ENCODE measurements at regions not wholly inside any gene's neighbourhood (a gene's known extent, or its start where the extent isn't known, plus 50 kb on each side); places are given as distances from the start of the nearest gene placed in this dataset.

DNA sequence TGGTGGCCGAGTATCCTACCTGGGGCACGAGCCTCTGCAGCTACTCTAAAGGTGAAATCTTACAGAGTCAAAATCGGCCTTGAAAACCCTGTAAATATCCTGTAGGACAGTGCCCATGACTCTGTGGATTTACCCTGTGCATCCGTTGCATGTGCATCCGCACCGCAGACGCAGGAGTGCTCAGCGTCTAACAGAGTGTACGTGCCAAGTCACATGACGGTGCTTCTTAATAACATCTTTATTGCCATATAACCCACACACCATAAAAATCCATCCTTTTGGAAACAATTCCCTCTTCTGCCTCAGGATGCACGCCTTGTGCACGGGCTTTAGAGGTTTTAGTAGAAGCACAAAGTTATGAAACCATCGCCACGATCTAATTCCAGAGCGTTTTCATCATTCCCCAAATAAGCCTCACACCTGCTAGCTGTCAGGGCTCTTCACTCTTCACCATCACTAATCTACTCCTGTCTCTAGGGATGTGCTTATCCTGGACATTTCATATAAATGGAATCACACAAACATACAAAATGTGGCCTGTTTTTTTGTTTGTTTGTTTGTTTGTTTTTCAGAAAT, 384.5 kb upstream of the SULF2 start:
- H3K9me3 ChIP-seq (replicated peaks; ENCODE audit: control insufficient read depth, insufficient read depth, low read length), result no peaks in the 10 kb centered on the region
- no peaks in the 10 kb centered on the region for H3K36me3 ChIP-seq (ENCODE audit: control insufficient read depth in 2 of 2, insufficient read depth in 2 of 2, low read length in 1 of 2)
- H3K27ac ChIP-seq (ENCODE audit: control insufficient read depth, insufficient read depth), result no peak overlapping the region
- DNase-seq (ENCODE audit: low read depth, low spot score), result no peak
- H3K79me2 ChIP-seq (ENCODE audit: control insufficient read depth, insufficient read depth, low read length), result no peaks in the 10 kb centered on the region
- FAIRE-seq, result no peak
- no peak overlapping the region for H3K4me3 ChIP-seq
- no peak overlapping the region for H3K9ac ChIP-seq (ENCODE audit: control insufficient read depth, insufficient read depth, low read length)
- ChIA-PET SMC1A (ENCODE audit: uncharacterized antibody, unreplicated experiment) (no interaction called here), POLR2A (no interaction called here), RAD21 (ENCODE audit: unreplicated experiment) (interaction anchor here (1.1 kb wide), 1 partner anchor 451 kb away, joined by 3 read pairs; no protein-coding TSS in a partner anchor), CTCF (interaction anchor here (1.5 kb wide), 1 partner anchor 21 kb away, joined by 3 read pairs; no protein-coding TSS in a partner anchor)
- 50% methylated on average over 15 of the region's 15 CpGs for WGBS (ENCODE audit: insufficient coverage, insufficient replicate concordance, low lambda C conversion rate, missing lambda C conversion rate)
- intact Hi-C loops (cut with micrococcal nuclease; ENCODE audit: unreplicated experiment) (no loop called here), in situ Hi-C loops (cut with MboI) (no loop called here)
- H4K20me1 ChIP-seq (ENCODE audit: control insufficient read depth, insufficient read depth), result no peaks in the 10 kb centered on the region
- peaks cover 0 to 2% of the 10 kb centered on the region in 2 experiments; a peak in 3 of 4 replicates for H3K27me3 ChIP-seq (replicated peaks in 1 of 2; ENCODE audit: control insufficient read depth in 2 of 2, insufficient read depth in 2 of 2, low read length in 1 of 2)
- H3K4me2 ChIP-seq (ENCODE audit: control insufficient read depth, insufficient read depth), result no peak overlapping the region
- no peaks in the 10 kb centered on the region for H3K4me1 ChIP-seq (ENCODE audit: control insufficient read depth, insufficient read depth, low read length)
- no TSS peak for BruUV-seq (replicated peaks)
- H2AFZ ChIP-seq (ENCODE audit: control insufficient read depth, low read depth, low read length), result no peak overlapping the region
- TF ChIP-seq MEF2B (IDR thresholded peaks at IDR 0.05; ENCODE audit: partially characterized antibody, poor library complexity, severe bottlenecking) (no peak), HDGF (IDR thresholded peaks at IDR 0.05) (no peak)
- no peak for ATAC-seq

DNA sequence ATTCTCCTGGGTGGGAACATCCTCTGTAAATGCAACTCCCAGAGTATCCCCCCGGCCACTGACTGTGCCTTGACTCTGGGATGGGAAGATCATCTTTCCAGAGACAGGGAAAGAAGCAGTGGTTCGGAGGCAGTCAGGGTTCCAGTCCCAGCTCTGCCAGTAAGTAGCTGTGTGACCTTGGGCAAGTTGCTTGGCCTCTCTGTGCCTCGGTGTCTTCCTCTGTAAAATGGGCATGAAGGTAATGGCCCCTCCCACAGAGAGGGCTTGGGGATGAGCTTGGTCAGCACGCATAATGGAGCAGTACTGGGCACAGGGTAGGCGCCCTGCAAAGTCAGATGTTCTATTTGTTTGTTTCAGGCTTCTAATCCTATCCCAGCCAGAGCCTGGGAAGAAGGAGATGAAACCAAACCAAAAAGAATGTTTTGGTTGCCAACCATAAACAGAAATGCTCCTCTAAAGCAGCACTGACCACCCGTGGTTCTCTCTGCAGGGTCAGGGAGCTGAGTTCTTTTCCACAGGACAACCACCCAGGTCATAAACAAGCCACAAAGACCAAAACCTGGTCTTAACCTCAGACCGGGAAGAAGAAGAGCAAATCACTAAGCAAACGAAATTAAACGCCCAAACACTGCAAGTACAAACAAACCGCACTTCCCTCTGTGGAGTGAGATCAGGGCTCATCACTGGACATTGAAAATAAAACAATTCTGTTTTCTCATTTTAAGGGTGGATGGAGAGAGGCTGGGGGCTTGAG, 381.0 kb upstream of the SULF2 start:
- intact Hi-C loops (cut with micrococcal nuclease; ENCODE audit: unreplicated experiment), result no loop called here
- SMC1A ChIA-PET (ENCODE audit: uncharacterized antibody, unreplicated experiment), result no interaction called here
- WGBS (ENCODE audit: insufficient coverage, insufficient replicate concordance, low lambda C conversion rate, missing lambda C conversion rate), result 10% methylated on average over 10 of the region's 10 CpGs
- POLR2A ChIA-PET, result no interaction called here
- RAD21 ChIA-PET (ENCODE audit: unreplicated experiment), result interaction anchor here (1.1 kb wide), 1 partner anchor 454 kb away, joined by 3 read pairs; no protein-coding TSS in a partner anchor
- TF ChIP-seq GATAD2B (conservative IDR thresholded peaks at IDR 0.05; ENCODE audit: low read depth) (no peak), YBX1 (IDR thresholded peaks at IDR 0.05) (no peak), ATF7 (IDR thresholded peaks at IDR 0.05; ENCODE audit: low read depth) (no peak), ELK1 (IDR thresholded peaks at IDR 0.05; ENCODE audit: low read depth, low read length) (no peak), LARP7 (IDR thresholded peaks at IDR 0.05) (no peak), BACH1 (IDR thresholded peaks at IDR 0.05; ENCODE audit: borderline replicate concordance) (no peak), MXI1 (IDR thresholded peaks at IDR 0.05; ENCODE audit: low read depth, low read length) (no peak)
- TF ChIP-seq, protein P1, sequence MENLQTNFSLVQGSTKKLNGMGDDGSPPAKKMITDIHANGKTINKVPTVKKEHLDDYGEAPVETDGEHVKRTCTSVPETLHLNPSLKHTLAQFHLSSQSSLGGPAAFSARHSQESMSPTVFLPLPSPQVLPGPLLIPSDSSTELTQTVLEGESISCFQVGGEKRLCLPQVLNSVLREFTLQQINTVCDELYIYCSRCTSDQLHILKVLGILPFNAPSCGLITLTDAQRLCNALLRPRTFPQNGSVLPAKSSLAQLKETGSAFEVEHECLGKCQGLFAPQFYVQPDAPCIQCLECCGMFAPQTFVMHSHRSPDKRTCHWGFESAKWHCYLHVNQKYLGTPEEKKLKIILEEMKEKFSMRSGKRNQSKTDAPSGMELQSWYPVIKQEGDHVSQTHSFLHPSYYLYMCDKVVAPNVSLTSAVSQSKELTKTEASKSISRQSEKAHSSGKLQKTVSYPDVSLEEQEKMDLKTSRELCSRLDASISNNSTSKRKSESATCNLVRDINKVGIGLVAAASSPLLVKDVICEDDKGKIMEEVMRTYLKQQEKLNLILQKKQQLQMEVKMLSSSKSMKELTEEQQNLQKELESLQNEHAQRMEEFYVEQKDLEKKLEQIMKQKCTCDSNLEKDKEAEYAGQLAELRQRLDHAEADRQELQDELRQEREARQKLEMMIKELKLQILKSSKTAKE (IDR thresholded peaks at IDR 0.05; ENCODE audit: low read depth, poor library complexity, severe bottlenecking), result no peak
- no peak overlapping the region for H3K4me3 ChIP-seq
- no peaks in the 10 kb centered on the region; a peak in 2 of 4 replicates for H3K27me3 ChIP-seq (replicated peaks in 1 of 2; ENCODE audit: control insufficient read depth in 2 of 2, insufficient read depth in 2 of 2, low read length in 1 of 2)
- H3K79me2 ChIP-seq (ENCODE audit: control insufficient read depth, insufficient read depth, low read length), result no peaks in the 10 kb centered on the region
- no peak overlapping the region for H3K4me2 ChIP-seq (ENCODE audit: control insufficient read depth, insufficient read depth)
- H3K4me1 ChIP-seq (ENCODE audit: control insufficient read depth, insufficient read depth, low read length), result no peaks in the 10 kb centered on the region
- no peak overlapping the region for H2AFZ ChIP-seq (ENCODE audit: control insufficient read depth, low read depth, low read length)
- ATAC-seq (no peak), FAIRE-seq (no peak), DNase-seq (ENCODE audit: low read depth, low spot score) (no peak)
- CTCF ChIA-PET, result no interaction called here
- H3K9ac ChIP-seq (ENCODE audit: control insufficient read depth, insufficient read depth, low read length), result no peak overlapping the region
- H3K9me3 ChIP-seq (replicated peaks; ENCODE audit: control insufficient read depth, insufficient read depth, low read length), result no peaks in the 10 kb centered on the region
- in situ Hi-C loops (cut with MboI), result no loop called here
- no TSS peak for BruUV-seq (replicated peaks)
- H3K36me3 ChIP-seq (ENCODE audit: control insufficient read depth in 2 of 2, insufficient read depth in 2 of 2, low read length in 1 of 2), result no peaks in the 10 kb centered on the region
- H4K20me1 ChIP-seq (ENCODE audit: control insufficient read depth, insufficient read depth), result no peaks in the 10 kb centered on the region
- no peak overlapping the region for H3K27ac ChIP-seq (ENCODE audit: control insufficient read depth, insufficient read depth)
